CD14-positive monocyte (primary cell): ENCODE measurements at regions not wholly inside any gene's neighbourhood (a gene's known extent, or its start where the extent isn't known, plus 50 kb on each side); places are given as distances from the start of the nearest gene placed in this dataset.

ENCODE experiments used
- DNase-seq, 3 donors: peaks; one replicate each; pipeline ENCODE4 v3.0.0-alpha.2; 2011 to 2022
- H2AFZ ChIP-seq: 2 replicates; pipeline ENCODE4 v1.6.0; 2012; ENCODE audit warnings: mild to moderate bottlenecking, low read depth, low read length, inconsistent platforms; ENCODE audit not compliant: insufficient read depth, poor library complexity, severe bottlenecking
- H3K27ac ChIP-seq, 2 donors: 1 replicate in 1 of 2; 2 replicates in 1 of 2; pipeline ENCODE4 v1.5.1; 2012 to 2013; ENCODE audit warnings: low read length in 2 of 2, control low read depth in 1 of 2, inconsistent platforms in 1 of 2, low read depth in 1 of 2, mild to moderate bottlenecking in 1 of 2
- H3K27me3 ChIP-seq, 2 donors: one replicate each; pipeline versions ENCODE4 v1.6.0 to v1.6.1; 2011 to 2013; ENCODE audit warnings: low read length in 2 of 2; ENCODE audit not compliant: control insufficient read depth in 2 of 2, insufficient read depth in 2 of 2
- H3K36me3 ChIP-seq, 2 donors: replicated peaks in 1 of 2; 1 replicate in 1 of 2; 2 replicates in 1 of 2; pipeline versions ENCODE4 v1.5.1 to v1.6.1; 2012 to 2013; ENCODE audit warnings: low read length in 2 of 2, control low read depth in 1 of 2, inconsistent platforms in 1 of 2, mild to moderate bottlenecking in 1 of 2; ENCODE audit not compliant: insufficient read depth in 2 of 2, control insufficient read depth in 1 of 2
- H3K4me1 ChIP-seq, 2 donors: 1 replicate in 1 of 2; 2 replicates in 1 of 2; pipeline versions ENCODE4 v1.5.1 to v1.6.1; 2012 to 2013; ENCODE audit warnings: low read length in 2 of 2, control low read depth in 1 of 2, inconsistent platforms in 1 of 2, mild to moderate bottlenecking in 1 of 2, moderate library complexity in 1 of 2; ENCODE audit not compliant: insufficient read depth in 2 of 2, control insufficient read depth in 1 of 2
- H3K4me2 ChIP-seq: replicated peaks from 2 replicates; pipeline ENCODE3; 2012; ENCODE audit warnings: low read length, moderate library complexity, mild to moderate bottlenecking; ENCODE audit not compliant: poor library complexity, severe bottlenecking; ENCODE audit errors: extremely low read depth
- H3K4me3 ChIP-seq, 3 experiments: fragments of 200-600 bp in 1 of 3; sonication (generic) in 1 of 3; replicated peaks in 1 of 3; 1 replicate in 2 of 3; 2 replicates in 1 of 3; pipeline ENCODE4 v1.5.1; 2011 to 2013; ENCODE audit warnings: low read length in 3 of 3, mild to moderate bottlenecking in 3 of 3, control low read depth in 2 of 3, low read depth in 2 of 3, inconsistent platforms in 1 of 3, moderate library complexity in 1 of 3
- H3K79me2 ChIP-seq: 2 replicates; pipeline ENCODE4 v1.6.0; 2012; ENCODE audit warnings: mild to moderate bottlenecking, control low read depth, inconsistent platforms, low read length, moderate library complexity; ENCODE audit not compliant: insufficient read depth
- H3K9ac ChIP-seq: 2 replicates; pipeline ENCODE4 v1.6.0; 2017; ENCODE audit warnings: low read length, mild to moderate bottlenecking; ENCODE audit not compliant: insufficient read depth, poor library complexity, severe bottlenecking
- H3K9me3 ChIP-seq, 2 donors: replicated peaks in 1 of 2; 1 replicate in 1 of 2; 2 replicates in 1 of 2; pipeline versions ENCODE4 v1.5.1 to v1.6.1; 2012 to 2013; ENCODE audit warnings: low read length in 2 of 2, control low read depth in 1 of 2; ENCODE audit not compliant: control insufficient read depth in 1 of 2, insufficient read depth in 1 of 2
- H4K20me1 ChIP-seq: 2 replicates; pipeline ENCODE4 v1.6.0; 2012; ENCODE audit warnings: mild to moderate bottlenecking, low read length, control low read depth, moderate library complexity; ENCODE audit not compliant: insufficient read depth
- H3K27ac Mint-ChIP-seq, 7 donors: one replicate each; pipeline ENCODE4 v1.8.0; 2020; ENCODE audit warnings: mild to moderate bottlenecking in 7 of 7, mixed read lengths in 7 of 7, moderate library complexity in 6 of 7, inconsistent platforms in 2 of 7
- H3K27me3 Mint-ChIP-seq, 3 donors: one replicate each; pipeline ENCODE4 v1.8.0; 2021 to 2022; ENCODE audit warnings: low read depth in 3 of 3, mild to moderate bottlenecking in 3 of 3, mixed read lengths in 3 of 3, moderate library complexity in 3 of 3, inconsistent platforms in 1 of 3
- H3K36me3 Mint-ChIP-seq, 2 donors: one replicate each; pipeline ENCODE4 v1.8.0; 2020; ENCODE audit warnings: mixed read lengths in 2 of 2, inconsistent platforms in 1 of 2, mild to moderate bottlenecking in 1 of 2
- H3K4me1 Mint-ChIP-seq: one replicate; pipeline ENCODE4 v1.8.0; 2020; ENCODE audit warnings: mild to moderate bottlenecking, mixed read lengths
- H3K4me3 Mint-ChIP-seq, 2 donors: one replicate each; pipeline ENCODE4 v1.8.0; 2020; ENCODE audit warnings: mild to moderate bottlenecking in 2 of 2, mixed read lengths in 2 of 2, moderate library complexity in 1 of 2
- H3K9me3 Mint-ChIP-seq, 7 donors: one replicate each; pipeline ENCODE4 v1.8.0; 2020 to 2022; ENCODE audit warnings: mixed read lengths in 7 of 7, mild to moderate bottlenecking in 6 of 7, moderate library complexity in 6 of 7, inconsistent platforms in 2 of 7
- CTCF ChIP-seq: fragments of 200-600 bp; IDR thresholded peaks from one replicate; pipeline ENCODE4 v1.8.0; 2022; ENCODE audit warnings: antibody characterized with exemption, mild to moderate bottlenecking
- WGBS: methylation state at CpG from one replicate; pipeline ENCODE4 v1.1.5; 2013; ENCODE audit warnings: missing lambda C conversion rate; ENCODE audit not compliant: insufficient coverage; 5-methylcytosine and 5-hydroxymethylcytosine counted together
- intact Hi-C, 2 donors: fragments of 100-400 bp; cut with micrococcal nuclease; formaldehyde crosslinking; loops; one replicate each; pipeline versions ENCODE4 v1.15.0 to v1.15.1; 2023

GRCh38 chr9:115976781-115977180 is 176.8 kb upstream of the PAPPA start:
- Histone ChIP-seq H3K9ac (no peak overlapping the region), H3K4me2 (no peak overlapping the region), H3K27ac (no peak overlapping the region), H2AFZ (no peak overlapping the region), H3K27me3 (no peaks in the 10 kb centered on the region), H3K79me2 (no peaks in the 10 kb centered on the region), H3K4me3 (no peak overlapping the region), H3K4me1 (no peaks in the 10 kb centered on the region), H3K9me3 (peaks cover 0 to 5% of the 10 kb centered on the region in 2 donors), H4K20me1 (no peaks in the 10 kb centered on the region), H3K36me3 (no peaks in the 10 kb centered on the region)
- WGBS = no CpG with 5 or more reads among the region's 2 CpGs
- intact Hi-C loops = no loop called here
- H3K27me3 Mint-ChIP-seq = peaks cover 0 to 3% (median 0%) of the 10 kb centered on the region in 3 donors
- H3K27ac Mint-ChIP-seq = no peak overlapping the region
- no peak overlapping the region for H3K4me3 Mint-ChIP-seq
- H3K36me3 Mint-ChIP-seq = no peaks in the 10 kb centered on the region
- H3K9me3 Mint-ChIP-seq = peaks cover 0 to 2% (median 0%) of the 10 kb centered on the region in 7 donors
- H3K4me1 Mint-ChIP-seq = no peaks in the 10 kb centered on the region
- no peak for TF ChIP-seq CTCF
- no peak for DNase-seq

- Mint-ChIP-seq H3K4me1 (no peaks in the 10 kb centered on the region), H3K27ac (no peak overlapping the region), H3K4me3 (no peak overlapping the region), H3K36me3 (no peaks in the 10 kb centered on the region), H3K9me3 (peaks cover 0 to 2% (median 0%) of the 10 kb centered on the region in 7 donors), H3K27me3 (peaks cover 0 to 3% (median 0%) of the 10 kb centered on the region in 3 donors)
- Histone ChIP-seq H3K36me3 (no peaks in the 10 kb centered on the region), H3K79me2 (no peaks in the 10 kb centered on the region), H3K4me3 (no peak overlapping the region), H3K27ac (no peak overlapping the region), H4K20me1 (no peaks in the 10 kb centered on the region), H3K4me2 (no peak overlapping the region), H3K4me1 (no peaks in the 10 kb centered on the region), H3K9me3 (peaks cover 0 to 5% of the 10 kb centered on the region in 2 donors), H2AFZ (no peak overlapping the region), H3K9ac (no peak overlapping the region), H3K27me3 (no peaks in the 10 kb centered on the region)
- intact Hi-C loops = no loop called here
- DNase-seq = no peak
- TF ChIP-seq CTCF = no peak
Observed at GRCh38 chr9:115978091-115978490, 175.5 kb upstream of the PAPPA start.
